ENCODE measurements at regions not wholly inside any gene's neighbourhood (a gene's known extent, or its start where the extent isn't known, plus 50 kb on each side); places are given as distances from the start of the nearest gene placed in this dataset.

DNA sequence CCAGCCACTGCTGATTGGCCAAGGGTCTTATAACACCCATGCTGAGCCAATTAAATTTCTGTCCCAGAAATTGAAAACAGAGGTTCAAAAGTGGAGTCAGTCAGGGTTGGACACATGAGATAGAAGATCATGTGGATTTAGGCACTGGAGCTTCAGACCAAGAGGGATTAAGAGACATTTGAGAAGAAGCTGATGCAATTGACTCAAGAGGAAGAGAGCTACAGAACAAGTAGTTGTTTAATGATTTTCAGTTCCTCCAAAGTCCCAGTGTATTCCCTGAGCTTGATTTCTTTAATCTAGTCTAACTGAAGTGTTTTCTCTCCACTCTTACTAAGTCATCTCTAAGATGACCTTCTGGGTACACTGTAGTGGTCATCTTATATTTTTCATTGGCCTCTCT is 227.1 kb downstream of the DUSP10 start:
- Mint-ChIP-seq H3K27ac (ENCODE audit: unreplicated experiment) (no peak overlapping the region), H3K27me3 (ENCODE audit: low read depth) (peaks cover 12% of the 10 kb centered on the region), H3K4me1 (ENCODE audit: low read depth) (no peaks in the 10 kb centered on the region), H3K36me3 (ENCODE audit: low read depth) (no peaks in the 10 kb centered on the region), H3K4me3 (ENCODE audit: unreplicated experiment) (no peak overlapping the region), H3K9me3 (ENCODE audit: low read depth) (no peaks in the 10 kb centered on the region)
- TF ChIP-seq, protein P1, sequence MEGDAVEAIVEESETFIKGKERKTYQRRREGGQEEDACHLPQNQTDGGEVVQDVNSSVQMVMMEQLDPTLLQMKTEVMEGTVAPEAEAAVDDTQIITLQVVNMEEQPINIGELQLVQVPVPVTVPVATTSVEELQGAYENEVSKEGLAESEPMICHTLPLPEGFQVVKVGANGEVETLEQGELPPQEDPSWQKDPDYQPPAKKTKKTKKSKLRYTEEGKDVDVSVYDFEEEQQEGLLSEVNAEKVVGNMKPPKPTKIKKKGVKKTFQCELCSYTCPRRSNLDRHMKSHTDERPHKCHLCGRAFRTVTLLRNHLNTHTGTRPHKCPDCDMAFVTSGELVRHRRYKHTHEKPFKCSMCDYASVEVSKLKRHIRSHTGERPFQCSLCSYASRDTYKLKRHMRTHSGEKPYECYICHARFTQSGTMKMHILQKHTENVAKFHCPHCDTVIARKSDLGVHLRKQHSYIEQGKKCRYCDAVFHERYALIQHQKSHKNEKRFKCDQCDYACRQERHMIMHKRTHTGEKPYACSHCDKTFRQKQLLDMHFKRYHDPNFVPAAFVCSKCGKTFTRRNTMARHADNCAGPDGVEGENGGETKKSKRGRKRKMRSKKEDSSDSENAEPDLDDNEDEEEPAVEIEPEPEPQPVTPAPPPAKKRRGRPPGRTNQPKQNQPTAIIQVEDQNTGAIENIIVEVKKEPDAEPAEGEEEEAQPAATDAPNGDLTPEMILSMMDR (IDR thresholded peaks at IDR 0.05) = no peak
- DNase-seq (ENCODE audit: low spot score) = no peak

DNA sequence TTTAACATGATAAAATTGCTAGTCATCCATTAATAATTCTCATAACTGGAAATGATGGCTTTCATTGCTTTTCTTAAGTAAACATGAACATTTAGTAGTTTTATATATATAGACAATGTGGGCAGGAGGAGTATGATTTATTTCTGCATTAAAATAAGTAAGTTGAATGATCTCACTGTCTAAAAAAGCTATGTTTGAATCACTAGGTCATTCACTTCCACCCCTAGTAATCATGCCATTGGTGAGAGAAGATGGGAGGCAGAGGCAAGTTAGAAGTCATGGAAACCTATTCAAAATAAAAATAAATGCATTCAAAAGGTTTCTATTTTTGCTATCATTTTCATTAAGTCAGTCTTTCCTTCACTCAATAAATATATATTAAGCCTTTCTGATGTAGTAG is 226.4 kb downstream of the DUSP10 start:
- Mint-ChIP-seq H3K4me3 (ENCODE audit: unreplicated experiment) (no peak overlapping the region), H3K4me1 (ENCODE audit: low read depth) (no peaks in the 10 kb centered on the region), H3K27me3 (ENCODE audit: low read depth) (peaks cover 14% of the 10 kb centered on the region), H3K36me3 (ENCODE audit: low read depth) (no peaks in the 10 kb centered on the region), H3K27ac (ENCODE audit: unreplicated experiment) (no peak overlapping the region), H3K9me3 (ENCODE audit: low read depth) (no peaks in the 10 kb centered on the region)
- TF ChIP-seq, protein P1 (IDR thresholded peaks at IDR 0.05) = no peak
- DNase-seq (ENCODE audit: low spot score) = no peak

DNA sequence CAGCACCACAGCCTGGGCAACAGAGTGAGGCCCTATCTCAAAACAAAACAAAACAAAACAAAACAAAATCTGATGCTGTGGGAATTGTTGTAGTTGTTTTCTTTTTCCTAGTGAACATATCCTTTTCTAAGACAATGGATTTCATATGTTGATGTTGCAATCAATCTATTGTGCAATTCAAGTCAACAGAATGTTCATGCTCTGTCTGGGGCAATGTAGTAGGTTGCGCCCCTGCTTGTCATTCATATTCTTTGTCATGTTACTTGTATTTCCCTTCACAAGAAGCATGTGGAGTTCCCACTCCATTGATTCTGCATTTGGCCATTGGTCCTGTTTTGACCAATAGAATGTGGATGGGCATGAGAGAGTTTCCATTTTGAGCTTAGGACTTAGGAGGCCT is 223.9 kb downstream of the DUSP10 start:
- H3K9me3 Mint-ChIP-seq (ENCODE audit: low read depth) = no peaks in the 10 kb centered on the region

DNA sequence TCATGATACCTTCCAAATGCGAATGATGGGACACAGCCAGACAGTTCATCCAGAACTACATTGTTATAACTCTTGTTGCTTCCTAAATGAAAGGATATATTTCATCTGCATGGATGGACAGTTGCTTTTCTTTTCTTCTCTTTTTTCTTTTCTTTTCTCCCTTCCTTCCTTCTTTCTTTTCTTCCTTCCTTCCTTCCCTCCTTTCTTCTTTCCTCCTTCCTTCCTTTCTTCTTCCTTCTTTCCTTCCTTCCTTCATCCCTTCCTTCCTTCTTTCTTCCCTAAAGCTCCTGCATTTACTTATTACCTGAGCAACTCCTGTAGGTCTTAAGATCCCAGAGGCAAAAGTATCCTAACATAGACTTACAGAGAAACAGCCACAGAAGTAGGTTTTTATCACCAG is 221.6 kb downstream of the DUSP10 start:
- no peak overlapping the region for H3K4me3 Mint-ChIP-seq (ENCODE audit: unreplicated experiment)
- DNase-seq (ENCODE audit: low spot score) = no peak
- H3K36me3 Mint-ChIP-seq (ENCODE audit: low read depth) = no peaks in the 10 kb centered on the region
- H3K4me1 Mint-ChIP-seq (ENCODE audit: low read depth) = no peaks in the 10 kb centered on the region
- no peaks in the 10 kb centered on the region for H3K9me3 Mint-ChIP-seq (ENCODE audit: low read depth)
- H3K27ac Mint-ChIP-seq (ENCODE audit: unreplicated experiment) = no peak overlapping the region
- H3K27me3 Mint-ChIP-seq (ENCODE audit: low read depth) = peaks cover 2% of the 10 kb centered on the region
- TF ChIP-seq, protein P1 (IDR thresholded peaks at IDR 0.05) = no peak

More for the DNA sequence above, 223.9 kb downstream of the DUSP10 start:
- TF ChIP-seq, protein P1 (IDR thresholded peaks at IDR 0.05) = no peak
- no peaks in the 10 kb centered on the region for H3K36me3 Mint-ChIP-seq (ENCODE audit: low read depth)
- no peak for DNase-seq (ENCODE audit: low spot score)
- no peaks in the 10 kb centered on the region for H3K4me1 Mint-ChIP-seq (ENCODE audit: low read depth)
- peaks cover 2% of the 10 kb centered on the region for H3K27me3 Mint-ChIP-seq (ENCODE audit: low read depth)
- no peak overlapping the region for H3K27ac Mint-ChIP-seq (ENCODE audit: unreplicated experiment)
- H3K4me3 Mint-ChIP-seq (ENCODE audit: unreplicated experiment) = no peak overlapping the region

DNA sequence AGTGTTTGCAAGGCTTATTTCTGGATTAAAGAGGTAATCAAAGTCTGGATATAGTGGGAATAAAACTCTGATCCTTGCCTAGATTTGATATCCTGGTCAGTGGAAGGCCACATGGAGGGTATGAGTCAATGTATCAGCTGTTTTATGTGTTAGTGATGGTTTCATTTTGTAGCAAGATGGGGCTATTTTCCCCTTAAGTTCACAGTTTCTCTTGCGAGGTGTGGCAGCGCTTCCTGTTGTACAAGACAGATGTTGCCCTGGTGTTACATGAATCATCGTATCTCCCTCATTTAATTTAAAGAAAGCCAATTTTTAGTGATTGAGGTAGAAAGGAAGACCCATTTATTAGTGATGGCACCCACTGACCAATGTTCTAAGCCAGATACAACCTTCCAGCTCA is 220.2 kb downstream of the DUSP10 start:
- Mint-ChIP-seq H3K4me1 (ENCODE audit: low read depth) (no peaks in the 10 kb centered on the region), H3K4me3 (ENCODE audit: unreplicated experiment) (no peak overlapping the region), H3K27ac (ENCODE audit: unreplicated experiment) (no peak overlapping the region), H3K36me3 (ENCODE audit: low read depth) (no peaks in the 10 kb centered on the region), H3K27me3 (ENCODE audit: low read depth) (peaks cover 2% of the 10 kb centered on the region), H3K9me3 (ENCODE audit: low read depth) (peaks cover 2% of the 10 kb centered on the region)
- no peak for DNase-seq (ENCODE audit: low spot score)
- TF ChIP-seq, protein P1 (IDR thresholded peaks at IDR 0.05) = no peak
